PC-9 (cell line): ENCODE measurements at regions not wholly inside any gene's neighbourhood (a gene's known extent, or its start where the extent isn't known, plus 50 kb on each side); places are given as distances from the start of the nearest gene placed in this dataset.

Experiments
- BruUV-seq: library from RNA; stranded (reverse); fragments of 400-500 nt; replicated peaks from 2 replicates; lab custom pipeline; 2021; lab: Mats Ljungman, UMichigan
- CTCF ChIA-PET: fragments of 300-600 bp; sonication (Branson Sonifier 250); formaldehyde crosslinking; loops from one replicate; lab custom pipeline; 2022; ENCODE audit warnings: antibody characterized with exemption; lab: Charles Lee
- POLR2A ChIA-PET: fragments of 300-600 bp; sonication (Branson Sonifier 250); formaldehyde crosslinking; loops from one replicate; lab custom pipeline; 2022; ENCODE audit warnings: antibody characterized with exemption; ENCODE audit not compliant: unreplicated experiment; lab: Charles Lee
- DNase-seq, 2 experiments: peaks; one replicate each; pipeline versions ENCODE4 v3.0.0 to v3.0.0-alpha.2; 2015 to 2022; ENCODE audit warnings: mixed read lengths in 1 of 2
- H2AFZ ChIP-seq: fragments of 200-600 bp; sonication (generic); 2 replicates; pipeline ENCODE4 v1.8.1; 2017; ENCODE audit warnings: antibody characterized with exemption
- H3F3A ChIP-seq: fragments of 200-600 bp; sonication (generic); 2 replicates; pipeline ENCODE4 v1.8.1; 2017; ENCODE audit warnings: antibody characterized with exemption, mild to moderate bottlenecking, low read depth; ENCODE audit not compliant: insufficient read depth
- H3K27ac ChIP-seq: fragments of 200-600 bp; sonication (generic); 2 replicates; pipeline ENCODE4 v1.6.1; 2016; ENCODE audit warnings: mixed run types
- H3K27me3 ChIP-seq: fragments of 200-600 bp; sonication (generic); 2 replicates; pipeline ENCODE4 v1.6.1; 2016; ENCODE audit warnings: low read depth, mixed run types; ENCODE audit not compliant: insufficient read depth
- H3K36me3 ChIP-seq: fragments of 200-600 bp; sonication (generic); 2 replicates; pipeline ENCODE4 v1.6.1; 2016; ENCODE audit warnings: low read depth, mixed run types
- H3K4me1 ChIP-seq: fragments of 200-600 bp; sonication (generic); replicated peaks from 2 replicates; pipeline ENCODE4 v1.6.1; 2016; ENCODE audit warnings: mixed run types; ENCODE audit not compliant: insufficient read depth
- H3K4me2 ChIP-seq: fragments of 200-600 bp; sonication (generic); 2 replicates; pipeline ENCODE4 v1.6.1; 2017; ENCODE audit warnings: mixed run types
- H3K4me3 ChIP-seq: fragments of 200-600 bp; sonication (generic); 2 replicates; pipeline ENCODE4 v1.6.1; 2016; ENCODE audit warnings: mixed run types
- H3K79me2 ChIP-seq: fragments of 200-600 bp; sonication (generic); 2 replicates; pipeline ENCODE4 v1.6.1; 2017; ENCODE audit warnings: low read depth, mixed run types
- H3K9me2 ChIP-seq: fragments of 200-600 bp; sonication (generic); 2 replicates; pipeline ENCODE4 v1.8.1; 2017; ENCODE audit warnings: mild to moderate bottlenecking; ENCODE audit not compliant: insufficient read depth
- H3K9me3 ChIP-seq: fragments of 200-600 bp; sonication (generic); 2 replicates; pipeline ENCODE4 v1.8.1; 2016; ENCODE audit warnings: low read depth; ENCODE audit not compliant: insufficient read depth
- H4K20me1 ChIP-seq: fragments of 200-600 bp; sonication (generic); 2 replicates; pipeline ENCODE4 v1.8.1; 2017; ENCODE audit not compliant: insufficient read depth
- CTCF ChIP-seq: fragments of 200-600 bp; sonication (generic); conservative IDR thresholded peaks from 2 replicates; pipeline ENCODE4 v1.6.1; 2017; ENCODE audit warnings: mixed run types, antibody characterized with exemption, mild to moderate bottlenecking, moderate library complexity
- EZH2 ChIP-seq: fragments of 200-600 bp; sonication (generic); IDR thresholded peaks from 2 replicates; pipeline ENCODE4 v1.8.0; 2017; ENCODE audit warnings: antibody characterized with exemption, low read depth
- intact Hi-C: fragments of 100-400 bp; cut with micrococcal nuclease; formaldehyde crosslinking; loops from one replicate; pipeline ENCODE4 v1.10.0; 2022; ENCODE audit not compliant: unreplicated experiment

- Histone ChIP-seq H3K27me3 (no peaks in the 10 kb centered on the region), H3K36me3 (no peaks in the 10 kb centered on the region), H3K27ac (no peak overlapping the region), H3K4me2 (no peak overlapping the region), H3K4me1 (peaks cover 48% of the 10 kb centered on the region), H3K79me2 (no peaks in the 10 kb centered on the region), H2AFZ (no peak overlapping the region), H3K9me3 (peaks cover 9% of the 10 kb centered on the region; the same call in 1 of the 2 replicates), H3K4me3 (no peak overlapping the region), H4K20me1 (no peaks in the 10 kb centered on the region), H3F3A (peaks cover 22% of the 10 kb centered on the region; the same call in 1 of the 2 replicates), H3K9me2 (no peaks in the 10 kb centered on the region)
- TF ChIP-seq CTCF: no peak
- no peak for TF ChIP-seq EZH2
- ChIA-PET CTCF (no interaction called here), POLR2A (no interaction called here)
- intact Hi-C loops: no loop called here
- no TSS peak for BruUV-seq
- no peak for DNase-seq
Observed at GRCh38 chr20:23227274-23227673, 123.3 kb upstream of the NXT1 start.

- no peaks in the 10 kb centered on the region for H3K79me2 ChIP-seq
- DNase-seq: no peak
- H3K36me3 ChIP-seq: no peaks in the 10 kb centered on the region
- no peaks in the 10 kb centered on the region for H3K27me3 ChIP-seq
- TF ChIP-seq EZH2 (no peak), CTCF (no peak)
- intact Hi-C loops: no loop called here
- no peaks in the 10 kb centered on the region for H4K20me1 ChIP-seq
- H3K27ac ChIP-seq: no peak overlapping the region
- POLR2A ChIA-PET: no interaction called here
- no peak overlapping the region for H3K4me2 ChIP-seq
- H3K9me2 ChIP-seq: no peaks in the 10 kb centered on the region
- no peak overlapping the region for H2AFZ ChIP-seq
- peaks cover 16% of the 10 kb centered on the region; the same call in 1 of the 2 replicates for H3F3A ChIP-seq
- no peak overlapping the region for H3K4me3 ChIP-seq
- peaks cover 44% of the 10 kb centered on the region for H3K4me1 ChIP-seq
- H3K9me3 ChIP-seq: peaks cover 6% of the 10 kb centered on the region; the same call in 1 of the 2 replicates
- BruUV-seq: no TSS peak
- CTCF ChIA-PET: no interaction called here
Observed at GRCh38 chr20:23226612-23227265, 123.9 kb upstream of the NXT1 start.

- peaks cover 4% of the 10 kb centered on the region; the same call in 1 of the 2 replicates for H3F3A ChIP-seq
- peaks cover 16% of the 10 kb centered on the region; the same call in 1 of the 2 replicates for H3K9me3 ChIP-seq
- H3K27ac ChIP-seq: peak overlapping the region; percentile 56
- intact Hi-C loops: no loop called here
- 0 out of 2 replicates have a peak overlapping the region, but pooled peaks have one; percentile 22 for H3K4me3 ChIP-seq
- H4K20me1 ChIP-seq: no peaks in the 10 kb centered on the region
- no peaks in the 10 kb centered on the region for H3K9me2 ChIP-seq
- H3K4me2 ChIP-seq: peak overlapping the region; percentile 58
- H3K27me3 ChIP-seq: no peaks in the 10 kb centered on the region
- DNase-seq: peak; percentile 8 to 91
- no peak for TF ChIP-seq CTCF
- no peak for TF ChIP-seq EZH2
- no peaks in the 10 kb centered on the region for H3K36me3 ChIP-seq
- CTCF ChIA-PET: no interaction called here
- no peak overlapping the region for H2AFZ ChIP-seq
- POLR2A ChIA-PET: no interaction called here
- BruUV-seq: no TSS peak
- no peaks in the 10 kb centered on the region for H3K79me2 ChIP-seq
- H3K4me1 ChIP-seq: peaks cover 32% of the 10 kb centered on the region
Observed at GRCh38 chr20:23225407-23226060, 125.1 kb upstream of the NXT1 start.
